ENCODE measurements at regions not wholly inside any gene's neighbourhood (a gene's known extent, or its start where the extent isn't known, plus 50 kb on each side); places are given as distances from the start of the nearest gene placed in this dataset.

DNA sequence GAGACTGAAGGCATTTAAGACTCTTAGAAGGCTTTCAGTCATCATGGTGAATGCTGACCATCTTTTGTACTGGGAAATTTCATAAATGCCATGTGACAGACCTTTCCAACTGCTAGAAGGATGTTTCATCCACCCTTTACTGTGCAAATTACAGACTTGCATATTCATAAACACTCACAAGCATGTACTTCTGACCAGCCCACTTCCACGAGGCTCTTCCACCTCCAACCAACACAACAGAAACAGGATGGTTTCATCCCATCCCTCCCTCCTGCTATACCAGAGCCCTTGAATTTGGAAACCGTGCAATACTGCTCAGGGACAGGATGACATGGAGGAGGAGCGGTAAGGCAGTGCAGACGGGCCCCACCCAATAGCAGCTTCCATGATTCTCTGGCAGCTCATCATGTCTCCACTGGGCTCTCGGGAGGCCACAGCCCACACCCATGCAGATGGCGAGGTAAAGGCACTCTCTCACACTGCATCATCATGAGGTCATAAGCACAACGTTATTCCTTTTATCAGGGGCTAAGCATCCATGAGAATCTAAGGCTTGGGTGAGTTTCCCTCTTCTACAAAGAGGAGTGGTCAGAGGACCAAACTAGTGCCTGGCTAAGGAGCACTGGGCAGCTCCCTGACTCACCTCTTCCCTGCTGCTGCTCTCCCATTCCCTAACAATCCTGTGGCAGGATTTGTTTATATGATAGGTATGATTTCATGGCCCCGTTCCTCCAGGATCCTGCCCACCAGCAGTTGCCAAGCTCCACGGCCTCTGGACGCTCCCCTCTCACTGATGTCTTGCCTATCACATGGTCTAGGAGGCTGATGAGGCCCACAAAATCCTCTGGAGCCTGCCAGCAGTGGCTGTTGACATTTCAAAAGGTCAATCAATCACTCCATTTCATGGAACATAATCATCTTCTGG, 94.4 kb upstream of the FSTL4 start:
- no peaks in the 10 kb centered on the region for H3K36me3 ChIP-seq (ENCODE audit: control insufficient read depth in 2 of 4, insufficient read depth in 4 of 4, low read length in 3 of 4)
- DNase-seq (ENCODE audit: low read depth in 1 of 2, low spot score in 2 of 2) (no peak), FAIRE-seq (no peak)
- no peak overlapping the region for H2BK15ac ChIP-seq (ENCODE audit: low read length)
- H3K27me3 ChIP-seq (replicated peaks in 1 of 4; ENCODE audit: control insufficient read depth in 3 of 4, extremely low read depth in 1 of 4, insufficient read depth in 3 of 4, low read length in 3 of 4): no peaks in the 10 kb centered on the region
- H3K18ac ChIP-seq (ENCODE audit: extremely low read depth, low read length): no peak overlapping the region
- H4K8ac ChIP-seq (ENCODE audit: extremely low read depth, insufficient read depth, low read length): no peak overlapping the region
- no peak overlapping the region for H2BK5ac ChIP-seq (ENCODE audit: low read depth, low read length)
- H2BK20ac ChIP-seq (ENCODE audit: low read length): no peak overlapping the region
- H3K4me1 ChIP-seq (replicated peaks in 1 of 4; ENCODE audit: control insufficient read depth in 3 of 4, insufficient read depth in 4 of 4, low read length in 3 of 4): no peaks in the 10 kb centered on the region
- H3K9me3 ChIP-seq (ENCODE audit: insufficient read depth in 2 of 2, low read depth in 1 of 2, low read length in 1 of 2): no peaks in the 10 kb centered on the region
- no peak overlapping the region for H4K5ac ChIP-seq (ENCODE audit: insufficient read length, low read depth, low read length)
- no peak overlapping the region for H3K4me3 ChIP-seq (ENCODE audit: extremely low read depth in 1 of 4, insufficient read depth in 2 of 4, low read depth in 3 of 4, low read length in 4 of 4)
- no peak overlapping the region for H3K4ac ChIP-seq (replicated peaks; ENCODE audit: insufficient read length, low read depth, low read length)
- no peak overlapping the region for H4K91ac ChIP-seq (replicated peaks; ENCODE audit: insufficient read length, low read length)
- H2BK120ac ChIP-seq (replicated peaks; ENCODE audit: low read depth, low read length): no peak overlapping the region
- H4K20me1 ChIP-seq (replicated peaks in 1 of 2; ENCODE audit: control insufficient read depth in 1 of 2, insufficient read depth in 2 of 2, low read length in 2 of 2): no peaks in the 10 kb centered on the region
- H3K79me2 ChIP-seq (ENCODE audit: control insufficient read depth in 1 of 2, insufficient read depth in 2 of 2, low read length in 2 of 2): no peaks in the 10 kb centered on the region
- H3K9ac ChIP-seq (replicated peaks in 1 of 4; ENCODE audit: extremely low read depth in 1 of 4, low read depth in 3 of 4, low read length in 3 of 4): no peak overlapping the region
- H3K79me1 ChIP-seq (ENCODE audit: low read depth, low read length): no peaks in the 10 kb centered on the region
- TF ChIP-seq SRF (IDR thresholded peaks at IDR 0.05; ENCODE audit: low read depth, low read length) (no peak), BCL11A (IDR thresholded peaks at IDR 0.05; ENCODE audit: low read depth in 2 of 2, low read length in 2 of 2) (no peak), PHF8 (conservative IDR thresholded peaks at IDR 0.05; ENCODE audit: low read depth, low read length) (no peak)
- H2AFZ ChIP-seq (ENCODE audit: low read length): no peak overlapping the region
- CTCF ChIA-PET (ENCODE audit: partially characterized antibody): interaction anchor here (1.3 kb wide), 1 partner anchor 40 kb away, joined by 3 read pairs; no protein-coding TSS in a partner anchor
- no peak overlapping the region for H3K4me2 ChIP-seq (ENCODE audit: insufficient read depth in 1 of 2, low read depth in 2 of 2, low read length in 2 of 2)
- POLR2A ChIA-PET (ENCODE audit: partially characterized antibody): no interaction called here
- H3K27ac ChIP-seq (ENCODE audit: low read depth, low read length): no peak overlapping the region
- H3K56ac ChIP-seq (replicated peaks; ENCODE audit: insufficient read length, low read depth, low read length): no peak overlapping the region
- no peak overlapping the region for H3K23ac ChIP-seq (ENCODE audit: insufficient read length)
- WGBS, 2 experiments (ENCODE audit: extremely low coverage in 1 of 2, insufficient coverage in 1 of 2, insufficient read length in 1 of 2, insufficient replicate concordance in 2 of 2, low coverage in 1 of 2, low lambda C conversion rate in 2 of 2, missing lambda C conversion rate in 1 of 2): 89% methylated on average over 10 of the region's 10 CpGs; no CpG with 5 or more reads in 1 of the 2 experiments
- no peak overlapping the region for H2BK12ac ChIP-seq (ENCODE audit: low read depth, low read length)
- no peaks in the 10 kb centered on the region for H3K23me2 ChIP-seq (ENCODE audit: low read depth, low read length)
- no peak overlapping the region for H3K14ac ChIP-seq (ENCODE audit: insufficient read length)
- no peak overlapping the region for H2AK5ac ChIP-seq (ENCODE audit: low read depth, low read length)
